IMR-90 (cell line): ENCODE measurements at regions not wholly inside any gene's neighbourhood (a gene's known extent, or its start where the extent isn't known, plus 50 kb on each side); places are given as distances from the start of the nearest gene placed in this dataset.

Experiments used
- CEBPB ChIP-seq: IDR thresholded peaks from 2 replicates; pipeline ENCODE4 v1.6.1; 2012; ENCODE audit warnings: low read depth, low read length, improper control_type of control experiment
- NFE2L2 ChIP-seq: fragments of 150-350 bp; IDR thresholded peaks from 2 replicates; pipeline ENCODE4 v1.6.1; 2016; ENCODE audit warnings: low read depth, mild to moderate bottlenecking, low read length
- RCOR1 ChIP-seq: IDR thresholded peaks from 2 replicates; pipeline ENCODE4 v1.6.1; 2012; ENCODE audit warnings: mild to moderate bottlenecking, low read length, improper control_type of control experiment; ENCODE audit not compliant: insufficient replicate concordance
- TF ChIP-seq, protein P1 (sequence below): conservative IDR thresholded peaks from 2 replicates; pipeline ENCODE4 v1.5.1; 2012; ENCODE audit warnings: mild to moderate bottlenecking, low read depth, low read length, improper control_type of control experiment
- TF ChIP-seq, protein P2 (sequence below): fragments of 150-350 bp; IDR thresholded peaks from 2 replicates; pipeline ENCODE4 v1.6.1; 2017; ENCODE audit warnings: mild to moderate bottlenecking, antibody characterized with exemption, low read length, low read depth

DNA sequence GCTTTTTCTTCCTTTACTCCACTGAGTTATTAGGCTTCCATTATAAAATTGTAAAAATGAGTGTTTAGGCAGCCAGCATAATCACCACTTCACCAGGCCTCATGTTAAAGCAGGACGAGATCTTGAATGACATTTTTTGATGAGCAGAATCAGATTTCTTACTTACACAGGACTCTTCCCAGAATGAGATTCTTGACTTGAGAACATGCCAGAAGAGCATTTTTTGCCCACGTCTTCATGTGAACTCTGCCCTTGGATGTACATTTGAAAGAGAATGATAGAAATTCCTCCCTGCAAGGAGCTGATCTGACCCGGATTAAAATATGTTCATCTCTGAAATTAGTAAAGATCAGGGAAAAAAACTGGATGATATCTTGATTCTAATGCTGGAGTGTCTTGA, 212.1 kb upstream of the ADRA1B start:
- TF ChIP-seq, protein P1, sequence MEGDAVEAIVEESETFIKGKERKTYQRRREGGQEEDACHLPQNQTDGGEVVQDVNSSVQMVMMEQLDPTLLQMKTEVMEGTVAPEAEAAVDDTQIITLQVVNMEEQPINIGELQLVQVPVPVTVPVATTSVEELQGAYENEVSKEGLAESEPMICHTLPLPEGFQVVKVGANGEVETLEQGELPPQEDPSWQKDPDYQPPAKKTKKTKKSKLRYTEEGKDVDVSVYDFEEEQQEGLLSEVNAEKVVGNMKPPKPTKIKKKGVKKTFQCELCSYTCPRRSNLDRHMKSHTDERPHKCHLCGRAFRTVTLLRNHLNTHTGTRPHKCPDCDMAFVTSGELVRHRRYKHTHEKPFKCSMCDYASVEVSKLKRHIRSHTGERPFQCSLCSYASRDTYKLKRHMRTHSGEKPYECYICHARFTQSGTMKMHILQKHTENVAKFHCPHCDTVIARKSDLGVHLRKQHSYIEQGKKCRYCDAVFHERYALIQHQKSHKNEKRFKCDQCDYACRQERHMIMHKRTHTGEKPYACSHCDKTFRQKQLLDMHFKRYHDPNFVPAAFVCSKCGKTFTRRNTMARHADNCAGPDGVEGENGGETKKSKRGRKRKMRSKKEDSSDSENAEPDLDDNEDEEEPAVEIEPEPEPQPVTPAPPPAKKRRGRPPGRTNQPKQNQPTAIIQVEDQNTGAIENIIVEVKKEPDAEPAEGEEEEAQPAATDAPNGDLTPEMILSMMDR, result no peak
- TF ChIP-seq, protein P2, sequence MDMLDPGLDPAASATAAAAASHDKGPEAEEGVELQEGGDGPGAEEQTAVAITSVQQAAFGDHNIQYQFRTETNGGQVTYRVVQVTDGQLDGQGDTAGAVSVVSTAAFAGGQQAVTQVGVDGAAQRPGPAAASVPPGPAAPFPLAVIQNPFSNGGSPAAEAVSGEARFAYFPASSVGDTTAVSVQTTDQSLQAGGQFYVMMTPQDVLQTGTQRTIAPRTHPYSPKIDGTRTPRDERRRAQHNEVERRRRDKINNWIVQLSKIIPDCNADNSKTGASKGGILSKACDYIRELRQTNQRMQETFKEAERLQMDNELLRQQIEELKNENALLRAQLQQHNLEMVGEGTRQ, result no peak
- TF ChIP-seq NFE2L2, result no peak
- TF ChIP-seq RCOR1, result no peak
- no peak for TF ChIP-seq CEBPB
